Cardiac fibroblast (primary cell): ENCODE measurements at regions not wholly inside any gene's neighbourhood (a gene's known extent, or its start where the extent isn't known, plus 50 kb on each side); places are given as distances from the start of the nearest gene placed in this dataset.
"Not testable (repeated sequence)": the region's sequence is repeated elsewhere in the genome, so short reads cannot be mapped to it uniquely, and the experiment has no call there.

Experiments
- DNase-seq, 2 donors: peaks; one replicate each; pipeline versions ENCODE4 v3.0.0 to v3.0.0-alpha.2; 2010; ENCODE audit warnings: low read depth in 2 of 2
- H3K4me3 ChIP-seq, 2 donors: replicated peaks in 1 of 2; 1 replicate in 1 of 2; 2 replicates in 1 of 2; pipeline ENCODE4 v1.5.1; 2011; ENCODE audit warnings: low read depth in 2 of 2, low read length in 2 of 2, mild to moderate bottlenecking in 2 of 2, moderate library complexity in 1 of 2
- TF ChIP-seq, protein P1 (sequence below): IDR thresholded peaks from one replicate; pipeline ENCODE4 v1.5.1; 2011; ENCODE audit warnings: low read depth, mild to moderate bottlenecking, low read length, inconsistent platforms

DNA sequence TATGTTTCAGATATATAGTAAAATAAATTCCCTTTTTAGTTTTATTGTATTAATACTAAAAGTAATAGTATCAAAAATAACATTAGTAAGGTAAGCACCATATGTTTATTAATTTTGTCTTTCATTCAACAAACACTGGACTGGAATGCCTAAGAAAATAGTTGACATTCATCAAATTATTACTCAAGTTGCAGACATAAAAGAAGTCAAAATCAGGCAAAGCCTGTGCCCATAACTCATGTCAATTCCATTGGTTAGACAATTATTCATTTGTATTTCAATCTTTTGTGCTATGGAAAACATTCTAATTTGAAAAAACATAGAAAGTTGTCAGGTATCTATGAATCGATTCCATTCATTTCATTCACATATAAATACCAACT lies 158.9 kb downstream of the CEMIP2 start:
- DNase-seq: peak in 1 of 2 donors; percentile 16
- TF ChIP-seq, protein P1, sequence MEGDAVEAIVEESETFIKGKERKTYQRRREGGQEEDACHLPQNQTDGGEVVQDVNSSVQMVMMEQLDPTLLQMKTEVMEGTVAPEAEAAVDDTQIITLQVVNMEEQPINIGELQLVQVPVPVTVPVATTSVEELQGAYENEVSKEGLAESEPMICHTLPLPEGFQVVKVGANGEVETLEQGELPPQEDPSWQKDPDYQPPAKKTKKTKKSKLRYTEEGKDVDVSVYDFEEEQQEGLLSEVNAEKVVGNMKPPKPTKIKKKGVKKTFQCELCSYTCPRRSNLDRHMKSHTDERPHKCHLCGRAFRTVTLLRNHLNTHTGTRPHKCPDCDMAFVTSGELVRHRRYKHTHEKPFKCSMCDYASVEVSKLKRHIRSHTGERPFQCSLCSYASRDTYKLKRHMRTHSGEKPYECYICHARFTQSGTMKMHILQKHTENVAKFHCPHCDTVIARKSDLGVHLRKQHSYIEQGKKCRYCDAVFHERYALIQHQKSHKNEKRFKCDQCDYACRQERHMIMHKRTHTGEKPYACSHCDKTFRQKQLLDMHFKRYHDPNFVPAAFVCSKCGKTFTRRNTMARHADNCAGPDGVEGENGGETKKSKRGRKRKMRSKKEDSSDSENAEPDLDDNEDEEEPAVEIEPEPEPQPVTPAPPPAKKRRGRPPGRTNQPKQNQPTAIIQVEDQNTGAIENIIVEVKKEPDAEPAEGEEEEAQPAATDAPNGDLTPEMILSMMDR: no peak
- no peak overlapping the region for H3K4me3 ChIP-seq

DNA sequence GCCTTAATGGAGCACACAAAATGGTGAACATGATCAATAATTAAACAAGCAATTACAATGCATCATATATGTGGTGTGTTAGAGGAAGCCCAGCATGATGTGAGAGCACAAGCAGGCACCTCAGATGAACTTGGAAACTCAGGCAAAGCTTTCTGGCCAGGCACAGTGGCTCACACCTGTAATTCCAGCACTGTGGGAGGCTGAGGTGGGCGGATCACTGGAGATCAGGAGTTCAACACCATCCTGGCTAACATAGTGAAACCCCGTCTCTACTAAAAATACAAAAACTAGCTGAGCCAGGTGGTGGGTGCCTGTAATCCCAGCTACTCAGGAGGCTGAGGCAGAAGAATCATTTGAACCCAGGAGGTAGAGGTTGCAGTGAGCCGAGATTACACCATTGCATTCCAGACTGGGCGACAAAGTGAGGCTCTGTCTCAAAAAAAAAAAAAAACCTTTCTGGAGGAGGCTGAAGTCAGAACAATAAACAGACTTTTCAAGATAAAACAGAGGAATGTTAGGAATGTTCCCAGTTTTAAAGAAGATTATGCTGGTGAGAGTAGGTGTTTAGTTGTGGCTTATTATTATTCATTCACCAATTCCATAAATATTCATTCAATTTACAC lies 159.4 kb downstream of the CEMIP2 start:
- TF ChIP-seq, protein P1: no peak
- DNase-seq: peak; percentile 52 to 59
- no peak overlapping the region for H3K4me3 ChIP-seq

DNA sequence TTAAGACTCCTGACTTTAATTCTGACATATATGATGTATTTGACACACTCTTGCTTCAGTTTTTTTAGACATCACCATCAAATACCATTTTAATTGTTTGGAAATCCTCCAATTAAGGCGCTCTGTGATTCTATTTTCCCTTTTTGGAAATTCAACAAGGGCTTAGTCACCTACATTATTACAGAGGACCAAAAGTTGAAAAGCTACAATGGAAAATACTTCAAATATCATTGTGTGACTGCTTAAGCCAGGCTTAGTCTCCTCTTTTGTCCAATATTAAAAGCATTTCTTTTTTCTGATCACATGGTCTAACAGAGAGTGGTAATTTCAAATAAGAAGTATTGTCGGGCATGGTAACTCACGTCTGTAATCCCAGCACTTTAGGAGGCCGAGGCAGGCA lies 160.3 kb downstream of the CEMIP2 start:
- TF ChIP-seq, protein P1: no peak
- H3K4me3 ChIP-seq: no peak overlapping the region
- DNase-seq: no peak

DNA sequence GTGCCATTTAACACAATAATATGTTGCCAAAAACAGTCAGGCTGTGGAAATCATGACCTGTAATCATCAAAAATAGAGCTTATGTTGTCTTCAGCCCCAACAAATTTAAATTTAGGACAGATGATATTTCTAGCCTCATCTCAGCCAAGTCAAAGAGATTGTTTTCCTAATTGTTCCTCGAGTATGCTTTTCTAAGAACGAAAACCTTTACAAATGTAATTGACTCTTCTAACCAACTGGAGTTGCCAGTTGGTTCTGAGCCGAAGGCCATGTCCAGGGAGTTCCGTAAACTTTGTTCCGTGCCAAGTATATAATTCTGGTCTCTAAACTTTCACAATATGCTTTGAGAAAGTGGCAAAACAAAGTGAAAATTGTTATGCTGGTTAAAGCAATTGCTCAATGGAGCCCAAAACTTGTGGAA lies 160.8 kb downstream of the CEMIP2 start:
- no peak overlapping the region for H3K4me3 ChIP-seq
- DNase-seq: peak in 1 of 2 donors; percentile 20
- TF ChIP-seq, protein P1: no peak

DNA sequence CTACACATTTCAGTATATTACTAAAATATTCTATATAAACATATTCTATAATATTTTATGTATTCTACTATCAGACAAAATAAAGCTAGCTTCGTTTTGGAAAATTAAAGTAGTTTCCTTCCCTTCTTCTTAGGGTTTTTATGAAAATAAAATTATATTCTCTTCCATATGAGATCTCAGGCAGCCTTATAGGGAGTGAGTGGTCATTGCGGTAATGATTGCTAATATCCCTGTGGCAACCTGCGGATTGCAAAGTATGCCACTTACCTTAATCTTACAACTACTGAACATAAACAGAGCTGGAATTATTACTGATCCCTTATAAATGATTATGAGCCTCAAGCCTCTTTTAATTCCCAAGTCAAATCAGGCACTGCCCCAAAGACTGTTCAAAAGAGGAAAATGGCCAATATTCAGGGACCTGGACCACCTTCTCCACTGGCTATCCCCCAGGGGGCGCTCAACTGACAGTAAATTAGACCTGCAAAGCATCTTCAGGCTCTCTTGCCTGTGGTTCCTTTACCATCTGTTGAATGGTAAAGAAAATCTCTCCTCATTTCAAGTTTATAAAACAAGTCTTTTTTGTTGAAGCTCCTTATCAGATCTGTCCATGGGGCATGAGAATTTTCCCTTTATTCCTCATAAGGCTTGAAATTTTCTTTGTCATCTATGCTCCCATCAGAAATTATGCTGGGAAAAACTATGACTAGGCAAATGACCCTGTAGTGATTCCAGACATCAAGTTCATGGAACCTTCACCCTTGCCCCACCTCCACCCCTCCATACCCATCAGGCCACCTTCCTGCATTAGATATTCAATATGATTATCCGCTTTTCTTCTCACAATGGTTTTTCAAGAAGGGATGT lies 163.9 kb downstream of the CEMIP2 start:
- no peak overlapping the region for H3K4me3 ChIP-seq
- TF ChIP-seq, protein P1: peak; percentile 70
- DNase-seq: peak; percentile 83 to 86

DNA sequence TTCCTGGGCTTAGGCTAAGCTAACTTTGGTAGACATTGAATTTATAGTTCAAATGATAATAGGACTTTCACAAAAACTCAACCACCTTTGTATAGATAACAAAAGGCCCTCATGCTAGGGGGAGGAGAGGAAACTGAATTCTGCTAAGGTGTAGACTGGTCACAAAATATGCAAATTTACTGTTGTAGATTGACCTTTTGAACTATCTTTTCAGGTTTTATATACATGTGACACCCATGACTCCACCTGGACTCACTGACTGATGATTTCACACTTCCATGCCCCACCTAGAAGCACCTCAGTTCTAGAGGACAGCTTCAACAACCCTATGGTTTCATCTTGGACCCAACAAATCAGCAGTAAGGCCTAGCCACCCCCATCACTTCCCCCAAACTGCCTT lies 165.7 kb downstream of the CEMIP2 start:
- TF ChIP-seq, protein P1: no peak

DNA sequence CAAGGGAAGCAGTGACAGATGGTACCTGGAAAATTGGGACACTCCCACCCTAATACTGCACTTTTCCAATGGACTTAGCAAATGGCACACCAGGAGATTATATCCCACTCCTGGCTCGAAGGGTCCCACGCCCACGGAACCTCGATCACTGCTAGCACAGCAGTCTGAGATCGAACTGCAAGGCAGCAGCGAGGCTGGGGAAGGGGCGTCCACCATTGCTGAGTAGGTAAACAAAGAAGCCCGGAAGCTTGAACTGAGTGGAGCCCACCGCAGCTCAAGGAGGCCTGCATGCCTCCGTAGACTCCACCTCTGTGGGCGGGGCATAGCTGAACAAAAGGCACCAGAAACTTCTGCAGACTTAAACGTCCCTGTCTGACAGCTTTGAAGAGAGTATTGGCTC lies 172.6 kb downstream of the CEMIP2 start:
- not testable (repeated sequence) for DNase-seq, H3K4me3 ChIP-seq

More for the DNA sequence above, 165.7 kb downstream of the CEMIP2 start:
- no peak for DNase-seq
- H3K4me3 ChIP-seq: no peak overlapping the region
